Endothelial cell (in vitro differentiated cells): ENCODE measurements at regions not wholly inside any gene's neighbourhood (a gene's known extent, or its start where the extent isn't known, plus 50 kb on each side); places are given as distances from the start of the nearest gene placed in this dataset.

Experiments
- DNase-seq: peaks from one replicate; pipeline ENCODE4 v3.0.0; 2021; ENCODE audit warnings: low spot score
- H3K27ac Mint-ChIP-seq: one replicate; pipeline ENCODE4 v1.8.0; 2021; ENCODE audit warnings: mixed read lengths, inconsistent platforms; ENCODE audit not compliant: unreplicated experiment
- H3K27me3 Mint-ChIP-seq: one replicate; pipeline ENCODE4 v1.8.0; 2021; ENCODE audit warnings: mild to moderate bottlenecking, moderate library complexity, mixed read lengths, inconsistent platforms; ENCODE audit not compliant: unreplicated experiment
- H3K36me3 Mint-ChIP-seq: one replicate; pipeline ENCODE4 v1.8.0; 2021; ENCODE audit warnings: mild to moderate bottlenecking, low read depth, mixed read lengths, inconsistent platforms; ENCODE audit not compliant: unreplicated experiment
- H3K4me1 Mint-ChIP-seq: one replicate; pipeline ENCODE4 v1.8.0; 2021; ENCODE audit warnings: mild to moderate bottlenecking, mixed read lengths, inconsistent platforms; ENCODE audit not compliant: unreplicated experiment
- H3K4me3 Mint-ChIP-seq: one replicate; pipeline ENCODE4 v1.8.0; 2021; ENCODE audit warnings: mild to moderate bottlenecking, mixed read lengths, inconsistent platforms; ENCODE audit not compliant: unreplicated experiment
- H3K9me3 Mint-ChIP-seq: one replicate; pipeline ENCODE4 v1.8.0; 2021; ENCODE audit warnings: mixed read lengths, inconsistent platforms; ENCODE audit not compliant: unreplicated experiment
- TF ChIP-seq, protein P1 (sequence below): fragments of 200-600 bp; sonication (generic); IDR thresholded peaks from one replicate; pipeline ENCODE4 v1.5.0; 2021; ENCODE audit warnings: antibody characterized with exemption; ENCODE audit not compliant: unreplicated experiment

DNA sequence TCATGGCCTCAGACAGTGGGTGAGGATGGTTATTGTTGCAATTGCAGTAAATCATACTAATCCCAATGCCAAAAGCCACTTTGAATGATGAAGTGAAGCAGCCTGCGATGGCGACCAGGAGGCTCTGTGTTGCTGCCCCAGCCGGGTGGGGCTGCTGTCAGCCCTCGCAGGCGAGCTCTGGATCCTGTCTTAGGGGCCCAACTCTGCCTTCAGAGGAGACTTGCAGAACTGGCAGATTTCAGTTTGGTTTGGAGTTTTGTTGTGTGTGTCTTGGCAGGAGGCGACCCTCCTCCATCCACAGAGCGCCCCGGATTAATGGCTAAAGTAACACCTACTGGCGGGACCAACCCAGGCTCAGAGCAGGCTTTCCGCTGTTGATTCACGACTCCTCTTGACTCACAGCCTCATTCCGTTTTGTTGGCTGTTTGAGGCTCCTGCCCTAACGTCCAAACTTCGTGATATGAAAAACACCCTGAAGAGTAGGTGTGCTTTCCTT is 67.9 kb upstream of the BMPER start:
- DNase-seq = no peak
- Mint-ChIP-seq H3K4me1 (no peaks in the 10 kb centered on the region), H3K4me3 (no peak overlapping the region), H3K27ac (no peak overlapping the region), H3K27me3 (peaks cover 2% of the 10 kb centered on the region), H3K36me3 (no peaks in the 10 kb centered on the region), H3K9me3 (no peaks in the 10 kb centered on the region)
- TF ChIP-seq, protein P1, sequence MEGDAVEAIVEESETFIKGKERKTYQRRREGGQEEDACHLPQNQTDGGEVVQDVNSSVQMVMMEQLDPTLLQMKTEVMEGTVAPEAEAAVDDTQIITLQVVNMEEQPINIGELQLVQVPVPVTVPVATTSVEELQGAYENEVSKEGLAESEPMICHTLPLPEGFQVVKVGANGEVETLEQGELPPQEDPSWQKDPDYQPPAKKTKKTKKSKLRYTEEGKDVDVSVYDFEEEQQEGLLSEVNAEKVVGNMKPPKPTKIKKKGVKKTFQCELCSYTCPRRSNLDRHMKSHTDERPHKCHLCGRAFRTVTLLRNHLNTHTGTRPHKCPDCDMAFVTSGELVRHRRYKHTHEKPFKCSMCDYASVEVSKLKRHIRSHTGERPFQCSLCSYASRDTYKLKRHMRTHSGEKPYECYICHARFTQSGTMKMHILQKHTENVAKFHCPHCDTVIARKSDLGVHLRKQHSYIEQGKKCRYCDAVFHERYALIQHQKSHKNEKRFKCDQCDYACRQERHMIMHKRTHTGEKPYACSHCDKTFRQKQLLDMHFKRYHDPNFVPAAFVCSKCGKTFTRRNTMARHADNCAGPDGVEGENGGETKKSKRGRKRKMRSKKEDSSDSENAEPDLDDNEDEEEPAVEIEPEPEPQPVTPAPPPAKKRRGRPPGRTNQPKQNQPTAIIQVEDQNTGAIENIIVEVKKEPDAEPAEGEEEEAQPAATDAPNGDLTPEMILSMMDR = no peak

DNA sequence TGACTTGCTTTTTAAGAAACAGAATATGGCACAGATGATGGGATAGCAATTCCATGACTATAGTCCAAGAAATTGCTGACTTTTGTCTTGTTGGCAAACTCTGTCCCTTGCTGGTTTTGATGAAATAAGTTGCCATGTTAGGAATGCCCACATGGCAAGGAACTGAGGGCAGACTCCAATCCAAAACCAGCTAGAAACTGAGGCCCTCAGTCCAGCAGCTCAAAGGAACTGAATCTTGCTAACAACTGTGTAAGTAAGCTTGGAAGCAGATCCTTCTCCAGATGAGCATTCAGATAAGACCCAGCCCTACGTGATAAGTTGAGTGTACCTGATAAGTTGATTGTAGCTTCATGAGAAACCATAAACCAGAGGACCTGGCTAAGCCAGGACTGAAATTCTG is 64.3 kb upstream of the BMPER start:
- Mint-ChIP-seq H3K36me3 (no peaks in the 10 kb centered on the region), H3K9me3 (no peaks in the 10 kb centered on the region), H3K4me1 (no peaks in the 10 kb centered on the region), H3K27ac (no peak overlapping the region), H3K4me3 (no peak overlapping the region), H3K27me3 (no peaks in the 10 kb centered on the region)
- no peak for DNase-seq
- TF ChIP-seq, protein P1 = no peak

DNA sequence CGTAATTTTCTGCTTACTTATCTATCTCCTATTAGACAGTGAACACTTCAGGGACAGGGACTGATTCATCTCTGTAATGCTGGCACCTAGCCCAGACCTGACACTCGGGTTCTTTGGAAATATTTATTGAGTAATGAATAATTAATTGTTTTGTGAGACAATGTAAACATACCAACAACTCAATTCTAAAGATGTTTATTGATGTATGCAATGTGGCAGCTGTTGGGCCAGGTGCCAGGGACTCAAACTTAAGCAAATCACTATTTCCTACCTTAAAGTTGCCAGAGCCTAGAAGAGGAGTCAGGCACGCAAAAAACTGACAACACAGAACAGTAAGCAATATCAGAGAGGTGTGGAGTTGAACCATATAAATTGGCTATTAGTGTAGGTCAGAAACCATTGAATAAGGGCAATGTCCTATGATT is 63.6 kb upstream of the BMPER start:
- H3K27ac Mint-ChIP-seq = no peak overlapping the region
- H3K4me3 Mint-ChIP-seq = no peak overlapping the region
- no peaks in the 10 kb centered on the region for H3K4me1 Mint-ChIP-seq
- no peaks in the 10 kb centered on the region for H3K9me3 Mint-ChIP-seq
- TF ChIP-seq, protein P1 = no peak
- no peak for DNase-seq
- no peaks in the 10 kb centered on the region for H3K27me3 Mint-ChIP-seq
- no peaks in the 10 kb centered on the region for H3K36me3 Mint-ChIP-seq

DNA sequence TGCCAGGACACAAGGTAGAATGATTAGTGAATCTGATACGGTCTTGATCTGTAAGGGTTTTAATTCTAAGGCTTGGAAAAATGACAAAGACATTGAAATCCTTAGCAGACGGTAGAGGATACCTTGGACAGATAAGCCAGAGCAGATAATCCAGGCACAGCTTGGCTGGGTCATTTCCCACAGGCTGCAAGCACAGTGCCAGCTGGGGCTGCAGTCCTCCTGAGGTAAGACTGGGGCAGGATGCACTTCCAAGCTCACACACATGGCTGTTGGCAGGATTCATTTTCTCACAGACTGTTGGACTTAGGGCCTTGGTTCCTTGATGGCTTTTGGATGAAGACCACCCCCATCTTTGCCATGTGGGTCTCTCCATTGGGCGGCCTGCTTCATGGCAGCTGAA is 63.2 kb upstream of the BMPER start:
- Mint-ChIP-seq H3K4me1 (no peaks in the 10 kb centered on the region), H3K27ac (no peak overlapping the region), H3K36me3 (no peaks in the 10 kb centered on the region), H3K27me3 (no peaks in the 10 kb centered on the region), H3K4me3 (no peak overlapping the region), H3K9me3 (no peaks in the 10 kb centered on the region)
- no peak for DNase-seq
- TF ChIP-seq, protein P1 = no peak

DNA sequence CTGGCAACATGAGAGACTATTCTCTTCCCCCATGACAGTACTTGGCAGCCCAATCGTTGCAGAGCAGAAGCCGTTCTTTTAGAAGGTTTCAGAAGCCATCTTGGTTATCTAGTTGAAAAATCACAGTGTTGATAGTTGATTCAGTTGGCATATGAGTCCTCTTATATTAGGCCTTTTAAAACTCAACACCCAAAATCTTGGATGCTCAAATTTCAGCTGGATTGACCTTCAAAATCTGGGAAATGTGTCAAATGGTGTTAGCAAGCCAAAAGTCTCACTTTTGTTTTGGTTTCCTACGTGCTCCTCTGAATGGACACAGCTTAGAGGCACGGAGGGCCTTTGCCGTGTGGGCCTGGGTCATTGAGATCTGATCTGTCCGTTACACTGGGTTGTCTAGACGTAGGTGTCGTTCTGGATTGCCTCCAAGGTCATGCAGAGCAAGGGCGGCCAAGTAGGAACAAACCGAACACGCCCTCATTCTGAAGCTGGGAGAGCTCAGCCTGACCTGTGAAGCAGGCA is 59.3 kb upstream of the BMPER start:
- Mint-ChIP-seq H3K9me3 (no peaks in the 10 kb centered on the region), H3K27ac (no peak overlapping the region), H3K4me3 (no peak overlapping the region), H3K36me3 (no peaks in the 10 kb centered on the region), H3K27me3 (no peaks in the 10 kb centered on the region), H3K4me1 (no peaks in the 10 kb centered on the region)
- TF ChIP-seq, protein P1 = no peak
- DNase-seq = no peak
